Right cardiac atrium (tissue), 5 donors: ENCODE measurements at regions not wholly inside any gene's neighbourhood (a gene's known extent, or its start where the extent isn't known, plus 50 kb on each side); places are given as distances from the start of the nearest gene placed in this dataset.

ENCODE experiments used
- ATAC-seq, 2 donors: fragments of 200-7000 bp; cut with Tn5 transposase; one replicate each; pipeline versions ENCODE4 v1.8.0 to v1.9.1; 2020; ENCODE audit warnings: moderate library complexity in 2 of 2, mild to moderate bottlenecking in 1 of 2
- DNase-seq, 3 donors: peaks; one replicate each; pipeline ENCODE4 v3.0.0-alpha.2; 2020
- H3K27ac ChIP-seq: one replicate; pipeline ENCODE4 v1.5.1; 2013; ENCODE audit warnings: mild to moderate bottlenecking, low read length, control low read depth, moderate library complexity
- H3K27me3 ChIP-seq: one replicate; pipeline ENCODE4 v1.6.1; 2013; ENCODE audit not compliant: control insufficient read depth, insufficient read depth
- H3K4me1 ChIP-seq: one replicate; pipeline ENCODE4 v1.6.1; 2013; ENCODE audit warnings: low read length; ENCODE audit not compliant: control insufficient read depth, insufficient read depth
- H3K4me3 ChIP-seq: one replicate; pipeline ENCODE4 v1.5.1; 2013; ENCODE audit warnings: low read length, control low read depth
- H3K9me3 ChIP-seq: one replicate; pipeline ENCODE4 v1.6.1; 2013; ENCODE audit warnings: low read length; ENCODE audit not compliant: control insufficient read depth
- WGBS: extraction: QIAGEN DNeasy Blood & Tissue Kit; methylation state at CpG from one replicate; pipeline ENCODE4 v1.1.7; 2013; 5-methylcytosine and 5-hydroxymethylcytosine counted together
- intact Hi-C, 4 donors: fragments of 100-400 bp; cut with DNase I; formaldehyde crosslinking; loops; one replicate each; pipeline versions ENCODE4 v1.11.0 to v1.14.0; 2022 to 2023
- donor health status: healthy with polysubstance abuse.
- donor health status: DM: no; HTN: yes; CAD: no.
- donor health status: DM: no; HTN: no; CAD: no.
- donor health status: DM: no; HTN: yes; CAD: no; lungs with severe emphysema.
- donor health status: DM: yes; HTN: yes; CAD: no.

DNA sequence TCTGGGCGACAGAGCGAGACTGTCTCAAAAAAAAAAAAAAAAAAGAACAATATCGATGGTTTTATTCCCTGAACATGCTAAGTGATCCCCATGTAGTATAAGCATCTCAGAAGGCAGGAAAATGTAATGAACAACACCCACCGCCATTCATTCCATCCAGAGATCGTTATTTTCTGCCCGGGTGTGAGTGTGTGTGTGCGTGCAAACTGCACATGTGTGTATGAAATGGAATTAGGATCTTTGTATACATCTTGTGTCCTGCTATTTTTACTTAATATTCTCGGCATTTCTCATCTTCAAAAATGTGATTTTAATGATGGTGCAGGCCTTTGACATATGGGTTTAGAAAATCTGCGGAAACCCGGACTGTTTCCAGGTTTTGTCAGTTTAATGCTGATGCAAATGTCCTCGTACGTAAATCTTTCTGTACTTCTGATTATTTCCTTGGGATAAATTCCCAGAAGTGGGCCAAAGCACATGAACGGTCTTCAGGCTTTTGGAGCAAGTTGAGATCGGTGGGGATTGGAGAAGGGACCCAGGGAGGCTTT lies 254.8 kb downstream of the SEC14L1 start:
- Histone ChIP-seq H3K4me3 (no peak overlapping the region), H3K27me3 (no peaks in the 10 kb centered on the region), H3K9me3 (no peaks in the 10 kb centered on the region), H3K27ac (no peak overlapping the region), H3K4me1 (peaks cover 34% of the 10 kb centered on the region)
- WGBS = 92% methylated on average over 14 of the region's 14 CpGs
- ATAC-seq = no peak
- intact Hi-C loops = no loop called here
- no peak for DNase-seq

DNA sequence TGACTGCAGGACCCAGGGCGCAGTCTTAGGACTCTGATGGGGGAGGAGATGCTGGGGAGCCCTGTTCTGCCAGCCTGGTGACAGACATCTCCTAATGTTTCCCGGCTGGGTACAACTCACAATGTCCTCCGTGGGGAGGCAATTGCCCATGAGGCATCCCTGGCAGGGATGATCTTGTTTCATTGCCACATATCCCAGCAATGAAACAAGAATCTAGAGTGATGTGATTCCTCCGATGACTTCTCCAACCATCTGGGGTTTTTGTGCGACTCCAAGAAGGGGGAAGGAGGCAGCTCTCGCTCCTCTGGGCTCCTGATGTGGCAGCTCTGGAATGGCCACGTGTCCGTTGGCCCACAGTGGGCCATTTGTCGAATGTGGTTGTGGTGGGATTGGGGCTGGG lies 255.8 kb downstream of the SEC14L1 start:
- intact Hi-C loops = no loop called here
- H3K4me1 ChIP-seq = peaks cover 31% of the 10 kb centered on the region
- ATAC-seq = no peak
- no peak overlapping the region for H3K4me3 ChIP-seq
- WGBS = 83% methylated on average over 9 of the region's 9 CpGs
- H3K27ac ChIP-seq = no peak overlapping the region
- DNase-seq = no peak
- no peaks in the 10 kb centered on the region for H3K27me3 ChIP-seq
- no peaks in the 10 kb centered on the region for H3K9me3 ChIP-seq

DNA sequence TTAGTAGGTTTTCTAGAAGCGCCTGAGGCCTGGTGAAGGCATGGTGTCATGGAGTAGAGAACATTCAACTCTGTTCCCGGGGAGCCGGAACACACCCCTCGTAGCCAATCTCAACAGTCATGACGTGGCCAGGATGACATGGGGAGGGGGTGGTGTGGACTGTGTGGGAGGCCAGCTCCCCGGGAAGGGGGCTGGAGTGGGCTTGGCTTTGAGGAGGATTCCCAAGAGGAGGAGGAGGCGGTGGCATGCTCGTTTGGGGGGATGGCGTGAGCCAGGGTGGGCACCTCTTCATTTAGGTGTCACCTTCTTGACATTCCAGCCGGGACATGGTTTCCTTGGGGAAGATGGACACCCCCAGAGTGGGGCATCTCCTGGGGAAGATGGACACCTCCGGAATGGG lies 257.5 kb downstream of the SEC14L1 start:
- DNase-seq (peak in 1 of 3 donors; percentile 56), ATAC-seq (no peak)
- H3K27ac ChIP-seq = no peak overlapping the region
- no peak overlapping the region for H3K4me3 ChIP-seq
- intact Hi-C loops = no loop called here
- no peaks in the 10 kb centered on the region for H3K27me3 ChIP-seq
- H3K4me1 ChIP-seq = peaks cover 17% of the 10 kb centered on the region
- 82% methylated on average over 11 of the region's 11 CpGs for WGBS
- H3K9me3 ChIP-seq = no peaks in the 10 kb centered on the region

DNA sequence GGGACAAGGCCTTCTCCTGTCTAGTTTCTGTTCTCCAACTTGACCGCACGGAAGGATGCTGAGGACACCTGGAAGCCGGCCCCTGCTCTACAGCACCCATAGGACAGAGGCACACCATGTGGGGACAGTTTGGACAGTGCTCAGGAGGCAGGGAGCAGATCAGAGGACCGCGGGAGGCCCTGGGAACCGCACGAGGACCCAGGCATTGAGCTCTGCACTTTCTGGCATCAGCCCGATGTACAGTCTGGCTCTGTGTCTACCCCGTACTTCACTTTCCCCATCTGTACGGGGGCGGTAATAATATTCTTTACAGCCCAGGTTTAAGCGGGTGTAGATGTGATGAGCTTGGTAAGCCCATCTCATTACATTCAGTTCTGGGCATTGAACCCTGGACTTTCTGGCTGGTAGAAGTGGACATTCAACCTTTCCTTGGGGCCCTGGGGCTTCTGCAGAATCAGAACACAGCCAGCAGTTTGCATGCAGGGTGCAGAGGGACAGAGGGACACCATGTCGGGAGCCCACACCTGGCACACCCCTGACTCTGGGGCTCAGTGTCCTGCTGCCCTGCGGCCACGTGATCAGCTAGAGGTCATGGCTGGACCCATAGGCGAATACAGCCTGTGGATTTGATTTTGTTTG lies 258.7 kb downstream of the SEC14L1 start:
- Histone ChIP-seq H3K27ac (no peak overlapping the region), H3K4me3 (no peak overlapping the region), H3K4me1 (peaks cover 9% of the 10 kb centered on the region), H3K9me3 (no peaks in the 10 kb centered on the region), H3K27me3 (no peaks in the 10 kb centered on the region)
- intact Hi-C loops = no loop called here
- DNase-seq = no peak
- WGBS = 93% methylated on average over 16 of the region's 16 CpGs
- no peak for ATAC-seq

DNA sequence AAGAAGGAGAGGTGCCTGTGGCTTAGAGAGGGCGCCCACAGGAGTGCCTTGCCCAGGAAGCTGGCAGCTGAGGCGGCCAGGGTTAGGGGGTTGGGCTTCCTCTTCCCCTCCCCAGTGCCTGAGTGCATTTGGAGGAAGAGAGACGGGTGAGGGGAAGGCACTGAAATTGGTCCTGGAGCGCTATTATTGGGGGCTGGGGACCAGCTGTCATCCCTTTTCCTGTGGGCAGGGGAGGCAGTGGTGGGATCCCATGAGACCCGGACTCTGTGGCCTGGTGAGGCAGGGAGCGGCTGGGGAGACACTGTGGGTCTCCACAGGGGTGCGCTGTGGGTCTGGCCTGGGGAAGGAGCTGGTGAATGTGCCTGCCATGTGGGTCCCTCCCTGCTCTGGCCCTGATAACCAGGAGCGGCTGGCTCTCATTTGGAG lies 259.7 kb downstream of the SEC14L1 start:
- H3K4me1 ChIP-seq = peaks cover 8% of the 10 kb centered on the region
- intact Hi-C loops = no loop called here
- no peak overlapping the region for H3K4me3 ChIP-seq
- no peak overlapping the region for H3K27ac ChIP-seq
- DNase-seq (peak in 1 of 3 donors; percentile 78), ATAC-seq (peak; percentile 41 to 48)
- H3K9me3 ChIP-seq = no peaks in the 10 kb centered on the region
- WGBS = 57% methylated on average over 8 of the region's 8 CpGs
- H3K27me3 ChIP-seq = no peaks in the 10 kb centered on the region

DNA sequence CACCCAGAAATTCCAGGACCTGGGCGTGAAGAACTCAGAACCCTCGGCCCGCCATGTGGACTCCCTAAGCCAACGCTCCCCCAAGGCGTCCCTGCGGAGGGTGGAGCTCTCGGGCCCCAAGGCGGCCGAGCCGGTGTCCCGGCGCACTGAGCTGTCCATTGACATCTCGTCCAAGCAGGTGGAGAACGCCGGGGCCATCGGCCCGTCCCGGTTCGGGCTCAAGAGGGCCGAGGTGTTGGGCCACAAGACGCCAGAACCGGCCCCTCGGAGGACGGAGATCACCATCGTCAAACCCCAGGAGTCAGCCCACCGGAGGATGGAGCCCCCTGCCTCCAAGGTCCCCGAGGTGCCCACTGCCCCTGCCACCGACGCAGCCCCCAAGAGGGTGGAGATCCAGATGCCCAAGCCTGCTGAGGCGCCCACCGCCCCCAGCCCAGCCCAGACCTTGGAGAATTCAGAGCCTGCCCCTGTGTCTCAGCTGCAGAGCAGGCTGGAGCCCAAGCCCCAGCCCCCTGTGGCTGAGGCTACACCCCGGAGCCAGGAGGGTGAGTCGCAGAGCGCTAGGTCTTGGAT lies 261.5 kb downstream of the SEC14L1 start:
- peak in 1 of 3 donors; percentile 58 for DNase-seq
- no peaks in the 10 kb centered on the region for H3K9me3 ChIP-seq
- no peak overlapping the region for H3K4me3 ChIP-seq
- ATAC-seq = no peak
- H3K27me3 ChIP-seq = no peaks in the 10 kb centered on the region
- peaks cover 8% of the 10 kb centered on the region for H3K4me1 ChIP-seq
- no peak overlapping the region for H3K27ac ChIP-seq
- intact Hi-C loops = no loop called here
- WGBS = 94% methylated on average over 34 of the region's 34 CpGs

DNA sequence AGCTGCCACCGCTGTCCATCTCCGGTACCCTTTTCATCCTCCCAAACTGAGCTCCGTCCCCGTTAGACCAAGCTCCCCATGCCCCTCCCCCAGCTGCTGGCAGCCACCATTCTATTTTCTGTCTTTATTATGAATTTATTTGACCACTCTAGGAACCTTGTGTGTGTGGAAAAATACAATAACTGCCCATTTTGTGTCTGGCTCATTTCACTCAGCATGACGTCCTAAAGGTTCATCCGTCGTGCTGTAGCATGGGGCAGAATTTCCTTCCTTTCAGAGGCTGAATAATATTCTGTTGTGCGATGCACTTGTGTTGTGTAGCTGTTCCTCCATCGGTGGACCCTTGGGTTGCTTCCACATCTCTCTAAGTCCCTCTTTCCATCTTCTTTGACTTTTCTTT lies 263.1 kb downstream of the SEC14L1 start:
- intact Hi-C loops = no loop called here
- peaks cover 17% of the 10 kb centered on the region for H3K4me1 ChIP-seq
- no peak overlapping the region for H3K27ac ChIP-seq

DNA sequence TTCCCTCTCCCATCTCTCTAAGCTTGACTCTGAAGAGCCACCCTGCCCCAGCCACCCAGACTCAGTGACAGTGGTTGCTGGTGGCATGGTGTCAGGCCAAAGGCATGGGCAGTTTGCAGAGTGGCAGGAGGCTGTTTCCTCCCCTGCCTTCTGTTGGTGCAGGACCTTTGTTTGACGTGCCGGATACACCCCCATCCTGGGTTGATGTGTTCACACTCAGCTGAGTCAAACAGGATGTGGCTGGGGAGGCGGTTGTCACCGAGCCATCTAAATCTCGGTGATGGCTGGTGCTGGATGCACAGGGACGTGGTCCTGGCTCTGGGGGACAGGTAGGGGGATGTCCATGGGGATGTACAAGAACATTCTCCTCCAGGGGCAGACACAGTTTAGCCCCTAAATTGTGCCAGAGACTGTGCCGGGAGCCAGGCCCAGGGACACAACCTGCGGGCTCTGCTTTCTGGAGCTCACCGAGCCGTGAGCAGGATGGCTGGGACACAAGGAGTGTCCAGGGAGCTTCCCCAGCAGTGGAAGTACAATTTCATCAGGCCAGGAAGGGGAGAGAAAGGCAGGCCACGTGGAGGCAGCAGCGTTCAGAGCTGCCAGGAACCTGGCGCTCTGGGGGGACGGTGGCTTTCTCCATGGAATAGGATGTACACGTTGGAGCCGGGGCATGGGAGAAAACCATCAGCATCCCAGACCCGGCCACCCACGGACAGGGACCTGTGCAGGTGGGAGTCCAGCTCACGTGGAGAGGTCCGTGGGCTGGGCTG lies 264.2 kb downstream of the SEC14L1 start:
- Histone ChIP-seq H3K4me3 (no peak overlapping the region), H3K27ac (peak overlapping the region; percentile 14), H3K4me1 (peaks cover 19% of the 10 kb centered on the region), H3K27me3 (no peaks in the 10 kb centered on the region), H3K9me3 (no peaks in the 10 kb centered on the region)
- WGBS = 56% methylated on average over 20 of the region's 20 CpGs
- DNase-seq (peak; percentile 65 to 80 (median 75)), ATAC-seq (peak; percentile 6 to 68)
- intact Hi-C loops = no loop called here

More for the DNA sequence above, 263.1 kb downstream of the SEC14L1 start:
- WGBS = 84% methylated on average over 9 of the region's 9 CpGs
- ATAC-seq (no peak), DNase-seq (no peak)
- Histone ChIP-seq H3K9me3 (no peaks in the 10 kb centered on the region), H3K27me3 (no peaks in the 10 kb centered on the region), H3K4me3 (no peak overlapping the region)

DNA sequence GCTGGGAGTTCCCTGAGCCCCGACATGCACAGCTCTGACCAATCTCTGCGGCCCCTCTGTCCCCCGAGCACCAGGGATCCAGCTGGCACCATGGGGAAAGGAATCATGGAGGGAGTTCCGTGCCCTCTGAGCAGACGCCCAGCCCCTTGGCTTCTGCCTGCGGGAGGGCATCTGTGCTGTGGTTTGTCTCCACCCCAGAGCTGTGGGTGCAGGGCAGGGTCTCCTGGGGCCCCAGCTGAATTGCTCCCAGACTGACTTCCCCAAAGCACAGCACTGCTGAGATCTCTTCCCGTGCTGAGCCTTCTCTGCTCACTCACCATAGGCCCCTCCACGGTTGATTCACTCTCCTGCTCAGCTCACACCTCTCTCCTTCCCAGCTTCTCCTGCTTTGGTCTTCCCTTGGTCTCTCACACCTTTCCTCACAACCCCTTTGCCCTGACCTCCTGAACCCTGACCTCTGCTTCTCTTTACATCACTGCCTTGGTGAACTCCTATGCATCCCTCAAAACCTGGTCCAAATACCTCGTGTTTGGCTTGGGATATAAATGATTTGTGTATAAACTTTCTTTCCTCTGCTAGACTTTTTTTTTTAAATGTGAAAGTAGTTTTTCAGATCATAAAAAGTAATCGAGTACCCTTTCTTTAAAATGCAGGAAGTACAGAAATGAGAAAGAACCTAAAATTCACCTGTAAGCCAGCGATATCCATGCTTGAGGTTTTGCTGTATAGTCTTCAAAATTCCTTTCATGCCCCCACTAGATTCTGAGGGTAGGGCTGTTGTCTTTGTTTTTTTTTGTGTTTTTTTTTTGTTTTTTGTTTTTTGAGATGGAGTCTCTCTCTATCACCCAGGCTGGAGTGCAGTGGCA lies 265.3 kb downstream of the SEC14L1 start:
- no peaks in the 10 kb centered on the region for H3K9me3 ChIP-seq
- peak in 1 of 3 donors; percentile 41 for DNase-seq
- no peak for ATAC-seq
- H3K4me1 ChIP-seq = peaks cover 15% of the 10 kb centered on the region
- H3K27ac ChIP-seq = no peak overlapping the region
- intact Hi-C loops = no loop called here
- H3K4me3 ChIP-seq = no peak overlapping the region
- whole genome bisulfite sequencing = 82% methylated on average over 11 of the region's 11 CpGs
- H3K27me3 ChIP-seq = no peaks in the 10 kb centered on the region

DNA sequence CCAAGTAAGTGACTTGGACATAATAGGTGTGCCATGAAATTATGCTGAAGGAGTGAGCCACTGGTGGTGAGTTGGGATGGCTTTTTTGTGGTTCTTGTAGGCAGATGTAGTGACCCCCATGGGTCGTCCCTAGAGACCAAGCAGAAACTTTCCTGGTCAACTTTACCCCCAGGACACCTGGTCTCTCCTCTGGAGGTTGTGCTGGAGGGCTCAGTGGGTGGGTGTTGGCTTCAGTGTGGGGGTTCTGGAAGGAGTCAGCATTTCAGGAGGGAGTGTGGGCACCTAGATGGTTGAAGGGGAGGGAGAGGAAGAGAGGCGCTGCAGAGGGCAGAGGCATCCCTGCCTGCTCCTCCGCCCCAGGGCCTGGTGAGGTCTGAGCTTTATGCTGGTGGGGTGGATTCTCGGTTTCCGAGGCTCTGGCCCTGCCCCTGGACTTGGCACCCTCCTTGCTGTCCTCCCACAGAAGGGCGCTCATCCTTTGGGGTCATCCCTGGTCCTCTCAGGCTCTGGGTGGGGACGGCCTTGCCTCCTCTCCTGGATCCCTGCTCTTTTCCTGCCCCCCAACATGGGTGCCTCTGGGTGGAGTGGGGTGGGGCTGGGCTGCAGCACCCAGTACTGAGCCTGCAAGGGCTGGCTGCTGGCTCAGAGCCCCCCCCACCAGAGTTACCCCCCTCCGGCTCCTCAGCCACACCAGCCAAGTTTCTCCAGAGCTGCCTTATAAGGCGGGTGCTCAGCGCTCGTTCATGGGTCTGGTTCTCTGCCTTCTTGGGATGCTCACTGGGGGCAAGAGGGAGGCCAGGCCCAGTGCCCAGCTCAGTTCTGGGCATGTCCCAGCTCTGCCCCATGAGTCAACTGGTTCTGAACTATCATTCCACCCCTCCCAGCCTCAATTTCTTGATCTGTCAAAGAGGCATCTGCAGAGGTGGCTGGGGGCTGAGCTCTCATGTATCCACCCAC lies 266.8 kb downstream of the SEC14L1 start:
- no peak overlapping the region for H3K27ac ChIP-seq
- intact Hi-C loops = no loop called here
- WGBS = 78% methylated on average over 11 of the region's 11 CpGs
- H3K9me3 ChIP-seq = no peaks in the 10 kb centered on the region
- no peak overlapping the region for H3K4me3 ChIP-seq
- DNase-seq (no peak), ATAC-seq (peak; percentile 1 to 5)
- H3K27me3 ChIP-seq = no peaks in the 10 kb centered on the region
- H3K4me1 ChIP-seq = peaks cover 15% of the 10 kb centered on the region
